PC-3 (cell line): ENCODE measurements at regions not wholly inside any gene's neighbourhood (a gene's known extent, or its start where the extent isn't known, plus 50 kb on each side); places are given as distances from the start of the nearest gene placed in this dataset.

Source experiments
- ATAC-seq: fragments of 200-7000 bp; cut with Tn5 transposase; 2 replicates; pipeline ENCODE4 v1.9.1; 2020; ENCODE audit warnings: mild to moderate bottlenecking, moderate library complexity
- BruUV-seq: library from RNA; stranded (reverse); fragments of 400-500 nt; replicated peaks from 2 replicates; lab custom pipeline; 2021; lab: Mats Ljungman, UMichigan
- CTCF ChIA-PET: fragments of 300-600 bp; sonication (Branson Sonifier 250); formaldehyde crosslinking; loops from one replicate; lab custom pipeline; 2022; ENCODE audit warnings: antibody characterized with exemption; lab: Charles Lee
- POLR2A ChIA-PET: fragments of 300-600 bp; sonication (Branson Sonifier 250); formaldehyde crosslinking; loops from one replicate; lab custom pipeline; 2022; ENCODE audit warnings: antibody characterized with exemption; ENCODE audit not compliant: unreplicated experiment; lab: Charles Lee
- DNase-seq: peaks from one replicate; pipeline ENCODE4 v3.0.0-alpha.2; 2015
- H2AFZ ChIP-seq: fragments of 300-600 bp; sonication (generic); 2 replicates; pipeline ENCODE4 v1.6.0; 2016; ENCODE audit warnings: antibody characterized with exemption, low read length
- H3F3A ChIP-seq: fragments of 300-600 bp; sonication (generic); one replicate; pipeline ENCODE4 v1.6.0; 2017; ENCODE audit warnings: antibody characterized with exemption, low read length, control low read depth, mild to moderate bottlenecking; ENCODE audit not compliant: unreplicated experiment
- H3K27ac ChIP-seq: fragments of 300-600 bp; sonication (generic); 2 replicates; pipeline ENCODE4 v1.5.1; 2016; ENCODE audit warnings: mild to moderate bottlenecking, low read length
- H3K27me3 ChIP-seq: fragments of 300-600 bp; sonication (generic); 2 replicates; pipeline ENCODE4 v1.6.1; 2016; ENCODE audit warnings: low read length, mixed read lengths
- H3K36me3 ChIP-seq: fragments of 300-600 bp; sonication (generic); 2 replicates; pipeline ENCODE4 v1.6.1; 2016; ENCODE audit warnings: low read depth, mixed run types, low read length, mixed read lengths
- H3K4me1 ChIP-seq: fragments of 300-600 bp; sonication (generic); 2 replicates; pipeline ENCODE4 v1.5.1; 2016; ENCODE audit warnings: low read length; ENCODE audit not compliant: insufficient read depth
- H3K4me2 ChIP-seq: fragments of 300-600 bp; sonication (generic); 2 replicates; pipeline ENCODE4 v1.6.0; 2016; ENCODE audit warnings: low read length
- H3K4me3 ChIP-seq: fragments of 300-600 bp; sonication (generic); 2 replicates; pipeline ENCODE4 v1.5.1; 2016; ENCODE audit warnings: mild to moderate bottlenecking, low read length, mixed read lengths
- H3K79me2 ChIP-seq: fragments of 300-600 bp; sonication (generic); 2 replicates; pipeline ENCODE4 v1.6.1; 2017; ENCODE audit warnings: low read length, mixed read lengths
- H3K9ac ChIP-seq: fragments of 300-600 bp; sonication (generic); 2 replicates; pipeline ENCODE4 v1.6.0; 2016; ENCODE audit warnings: mild to moderate bottlenecking, low read length
- H3K9me2 ChIP-seq: fragments of 300-600 bp; sonication (generic); replicated peaks from 2 replicates; pipeline ENCODE4 v1.6.1; 2016; ENCODE audit warnings: mixed run types, low read length, mixed read lengths
- H3K9me3 ChIP-seq: fragments of 300-600 bp; sonication (generic); 2 replicates; pipeline ENCODE4 v1.6.1; 2016; ENCODE audit warnings: low read length, mixed read lengths
- H4K20me1 ChIP-seq: fragments of 300-600 bp; sonication (generic); 2 replicates; pipeline ENCODE4 v1.6.1; 2016; ENCODE audit warnings: low read length, mixed read lengths
- CTCF ChIP-seq: fragments of 300-600 bp; sonication (generic); conservative IDR thresholded peaks from 2 replicates; pipeline ENCODE4 v1.5.1; 2017; ENCODE audit warnings: antibody characterized with exemption, low read depth, mild to moderate bottlenecking, low read length
- EZH2 ChIP-seq: fragments of 300-600 bp; sonication (generic); IDR thresholded peaks from one replicate; pipeline ENCODE4 v1.6.1; 2017; ENCODE audit warnings: antibody characterized with exemption, mild to moderate bottlenecking, low read length; ENCODE audit not compliant: unreplicated experiment
- EZH2phosphoT487 ChIP-seq: fragments of 300-600 bp; sonication (generic); IDR thresholded peaks from 2 replicates; pipeline ENCODE4 v1.6.1; 2018; ENCODE audit warnings: mild to moderate bottlenecking, antibody characterized with exemption, low read length, borderline replicate concordance
- intact Hi-C: fragments of 100-400 bp; cut with micrococcal nuclease; formaldehyde crosslinking; loops from 2 replicates; pipeline ENCODE4 v1.9.0; 2023

GRCh38 chr18:73752546-73752945, 395.1 kb downstream of the FBXO15 start:
- Histone ChIP-seq H3K9ac (no peak overlapping the region), H3K9me2 (no peaks in the 10 kb centered on the region), H3K79me2 (no peaks in the 10 kb centered on the region), H2AFZ (no peak overlapping the region), H3K9me3 (no peaks in the 10 kb centered on the region), H3K4me3 (no peak overlapping the region), H3K4me1 (peaks cover 20% of the 10 kb centered on the region), H4K20me1 (no peaks in the 10 kb centered on the region), H3F3A (no peaks in the 10 kb centered on the region), H3K4me2 (peak overlapping the region; percentile 32; the same call in 1 of the 2 replicates), H3K27me3 (no peaks in the 10 kb centered on the region), H3K27ac (peak overlapping the region; percentile 32), H3K36me3 (no peaks in the 10 kb centered on the region)
- BruUV-seq: no TSS peak
- TF ChIP-seq EZH2phosphoT487: no peak
- TF ChIP-seq EZH2: no peak
- TF ChIP-seq CTCF: no peak
- ATAC-seq (peak; percentile 84), DNase-seq (peak; percentile 67)
- ChIA-PET POLR2A (no interaction called here), CTCF (no interaction called here)
- intact Hi-C loops: no loop called here

DNA sequence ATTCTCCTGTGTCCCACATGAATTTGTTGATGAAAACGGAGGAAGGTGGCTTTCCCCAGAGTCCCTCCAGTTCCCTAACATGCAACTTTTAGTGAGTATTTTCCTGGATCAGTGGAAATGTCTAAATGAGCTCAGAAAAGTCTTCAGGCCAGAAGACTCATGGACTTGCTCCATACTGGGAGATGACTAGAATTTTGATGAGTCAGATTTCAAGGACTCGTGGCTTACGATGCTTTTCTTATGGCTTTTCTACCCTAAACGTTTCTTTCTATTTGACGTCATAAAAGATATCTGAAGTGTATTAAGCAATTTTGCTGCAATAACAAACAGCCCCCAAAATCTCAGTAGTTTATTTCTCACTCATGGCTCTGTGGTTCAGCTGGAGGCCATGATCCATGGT, 397.6 kb downstream of the FBXO15 start:
- DNase-seq (no peak), ATAC-seq (no peak)
- no TSS peak for BruUV-seq
- Histone ChIP-seq H3K27ac (no peak overlapping the region), H3F3A (no peaks in the 10 kb centered on the region), H3K4me2 (no peak overlapping the region), H3K9ac (no peak overlapping the region), H2AFZ (no peak overlapping the region), H3K79me2 (no peaks in the 10 kb centered on the region), H3K36me3 (no peaks in the 10 kb centered on the region), H3K27me3 (no peaks in the 10 kb centered on the region), H3K9me2 (no peaks in the 10 kb centered on the region), H3K4me1 (peaks cover 10% of the 10 kb centered on the region; the same call in 1 of the 2 replicates), H3K9me3 (no peaks in the 10 kb centered on the region), H4K20me1 (no peaks in the 10 kb centered on the region), H3K4me3 (no peak overlapping the region)
- ChIA-PET POLR2A (no interaction called here), CTCF (no interaction called here)
- TF ChIP-seq EZH2phosphoT487: no peak
- intact Hi-C loops: no loop called here

- H4K20me1 ChIP-seq: no peaks in the 10 kb centered on the region
- BruUV-seq: no TSS peak
- no peak overlapping the region for H3K4me2 ChIP-seq
- H3K36me3 ChIP-seq: no peaks in the 10 kb centered on the region
- TF ChIP-seq CTCF (no peak), EZH2phosphoT487 (no peak), EZH2 (no peak)
- CTCF ChIA-PET: no interaction called here
- no peaks in the 10 kb centered on the region for H3K79me2 ChIP-seq
- intact Hi-C loops: no loop called here
- no peak overlapping the region for H2AFZ ChIP-seq
- no peak overlapping the region for H3K27ac ChIP-seq
- ATAC-seq (no peak), DNase-seq (no peak)
- H3K9me2 ChIP-seq: no peaks in the 10 kb centered on the region
- POLR2A ChIA-PET: no interaction called here
- H3F3A ChIP-seq: no peaks in the 10 kb centered on the region
- H3K4me1 ChIP-seq: peaks cover 10% of the 10 kb centered on the region; the same call in 1 of the 2 replicates
- no peaks in the 10 kb centered on the region for H3K27me3 ChIP-seq
- no peaks in the 10 kb centered on the region for H3K9me3 ChIP-seq
- H3K4me3 ChIP-seq: no peak overlapping the region
- no peak overlapping the region for H3K9ac ChIP-seq
Measured at GRCh38 chr18:73749304-73749703, 398.3 kb downstream of the FBXO15 start.
